ENCODE measurements at regions not wholly inside any gene's neighbourhood (a gene's known extent, or its start where the extent isn't known, plus 50 kb on each side); places are given as distances from the start of the nearest gene placed in this dataset.

- TF ChIP-seq ZBTB11 (CRISPR knock-in tag; IDR thresholded peaks at IDR 0.05) (no peak), ETV6 (conservative IDR thresholded peaks at IDR 0.05 in 1 of 2, IDR thresholded peaks at IDR 0.05 in 1 of 2; ENCODE audit: borderline replicate concordance in 1 of 2, low read depth in 1 of 2) (no peak)
These were observed 198.7 kb upstream of the SLITRK1 start (continued) for GRCh38 chr13:84080748-84081530.

GRCh38 chr13:84077271-84077670, 195.0 kb upstream of the SLITRK1 start:
- RAD21 ChIA-PET (ENCODE audit: unreplicated experiment), result no interaction called here
- ATAC-seq (no peak), FAIRE-seq (no peak), DNase-seq (ENCODE audit: low read depth, low spot score) (no peak)
- Histone ChIP-seq H3K4me3 (no peak overlapping the region), H3K9me3 (replicated peaks; ENCODE audit: control insufficient read depth, insufficient read depth, low read length) (no peaks in the 10 kb centered on the region), H3K9ac (ENCODE audit: control insufficient read depth, insufficient read depth, low read length) (no peak overlapping the region), H3K27me3 (replicated peaks in 1 of 2; ENCODE audit: control insufficient read depth in 2 of 2, insufficient read depth in 2 of 2, low read length in 1 of 2) (no peaks in the 10 kb centered on the region), H3K36me3 (ENCODE audit: control insufficient read depth in 2 of 2, insufficient read depth in 2 of 2, low read length in 1 of 2) (no peaks in the 10 kb centered on the region), H3K4me2 (ENCODE audit: control insufficient read depth, insufficient read depth) (no peak overlapping the region), H3K27ac (ENCODE audit: control insufficient read depth, insufficient read depth) (no peak overlapping the region), H2AFZ (ENCODE audit: control insufficient read depth, low read depth, low read length) (no peak overlapping the region), H3K4me1 (ENCODE audit: control insufficient read depth, insufficient read depth, low read length) (no peaks in the 10 kb centered on the region), H4K20me1 (ENCODE audit: control insufficient read depth, insufficient read depth) (no peaks in the 10 kb centered on the region), H3K79me2 (ENCODE audit: control insufficient read depth, insufficient read depth, low read length) (no peaks in the 10 kb centered on the region)
- POLR2A ChIA-PET, result no interaction called here
- SMC1A ChIA-PET (ENCODE audit: uncharacterized antibody, unreplicated experiment), result no interaction called here
- CTCF ChIA-PET, result no interaction called here
- intact Hi-C loops (cut with micrococcal nuclease; ENCODE audit: unreplicated experiment), result no loop called here
- in situ Hi-C loops (cut with MboI), result no loop called here
- no TSS peak for BruUV-seq (replicated peaks)
- TF ChIP-seq ZBED1 (IDR thresholded peaks at IDR 0.05; ENCODE audit: borderline replicate concordance) (no peak), NFIC (IDR thresholded peaks at IDR 0.05; ENCODE audit: low read depth, low read length) (no peak), ATF3 (IDR thresholded peaks at IDR 0.05; ENCODE audit: borderline replicate concordance, extremely low read depth, low read depth, low read length) (no peak), NKRF (conservative IDR thresholded peaks at IDR 0.05) (no peak), POLR2AphosphoS2 (IDR thresholded peaks at IDR 0.05; ENCODE audit: low read depth, low read length) (no peak), ATF7 (IDR thresholded peaks at IDR 0.05; ENCODE audit: low read depth) (no peak), ELK1 (IDR thresholded peaks at IDR 0.05; ENCODE audit: low read depth, low read length) (no peak), NR2C2 (IDR thresholded peaks at IDR 0.05; ENCODE audit: borderline replicate concordance, control insufficient read depth, insufficient read length, low read depth) (no peak), IRF3 (IDR thresholded peaks at IDR 0.05) (no peak), RUNX3 (IDR thresholded peaks at IDR 0.05; ENCODE audit: low read length) (no peak), POLR2AphosphoS5 (IDR thresholded peaks at IDR 0.05; ENCODE audit: low read length) (no peak), TCF12 (IDR thresholded peaks at IDR 0.05; ENCODE audit: low read depth, low read length) (no peak)
